ENCODE measurements at regions not wholly inside any gene's neighbourhood (a gene's known extent, or its start where the extent isn't known, plus 50 kb on each side); places are given as distances from the start of the nearest gene placed in this dataset.
"Not testable (repeated sequence)": the region's sequence is repeated elsewhere in the genome, so short reads cannot be mapped to it uniquely, and the experiment has no call there.

DNA sequence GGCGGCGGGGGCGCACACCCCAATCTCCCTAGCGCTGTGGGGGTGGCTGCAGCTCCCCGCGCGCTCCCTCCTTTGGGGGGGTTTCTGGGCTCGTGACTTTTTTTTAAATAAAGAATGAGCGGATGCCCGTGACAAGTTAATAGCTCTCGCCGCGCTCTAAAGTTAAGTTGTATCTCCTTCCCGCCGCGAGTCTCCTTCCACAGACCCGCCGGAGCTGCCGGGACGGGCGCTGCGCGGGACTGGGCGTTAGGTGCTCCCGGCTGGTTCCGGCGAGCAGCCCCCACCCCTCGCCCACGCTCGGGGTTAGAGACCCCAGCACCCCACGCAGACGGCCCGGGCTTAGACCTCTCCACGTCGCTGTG, 82.6 kb upstream of the HMGA2 start:
- TF ChIP-seq, protein P1, sequence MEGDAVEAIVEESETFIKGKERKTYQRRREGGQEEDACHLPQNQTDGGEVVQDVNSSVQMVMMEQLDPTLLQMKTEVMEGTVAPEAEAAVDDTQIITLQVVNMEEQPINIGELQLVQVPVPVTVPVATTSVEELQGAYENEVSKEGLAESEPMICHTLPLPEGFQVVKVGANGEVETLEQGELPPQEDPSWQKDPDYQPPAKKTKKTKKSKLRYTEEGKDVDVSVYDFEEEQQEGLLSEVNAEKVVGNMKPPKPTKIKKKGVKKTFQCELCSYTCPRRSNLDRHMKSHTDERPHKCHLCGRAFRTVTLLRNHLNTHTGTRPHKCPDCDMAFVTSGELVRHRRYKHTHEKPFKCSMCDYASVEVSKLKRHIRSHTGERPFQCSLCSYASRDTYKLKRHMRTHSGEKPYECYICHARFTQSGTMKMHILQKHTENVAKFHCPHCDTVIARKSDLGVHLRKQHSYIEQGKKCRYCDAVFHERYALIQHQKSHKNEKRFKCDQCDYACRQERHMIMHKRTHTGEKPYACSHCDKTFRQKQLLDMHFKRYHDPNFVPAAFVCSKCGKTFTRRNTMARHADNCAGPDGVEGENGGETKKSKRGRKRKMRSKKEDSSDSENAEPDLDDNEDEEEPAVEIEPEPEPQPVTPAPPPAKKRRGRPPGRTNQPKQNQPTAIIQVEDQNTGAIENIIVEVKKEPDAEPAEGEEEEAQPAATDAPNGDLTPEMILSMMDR (IDR thresholded peaks at IDR 0.05; ENCODE audit: insufficient read depth, low read length) = no peak
- peak overlapping the region; percentile 87 for H3K4me3 ChIP-seq (ENCODE audit: low read depth, low read length)
- DNase-seq (ENCODE audit: low read depth) = peak; percentile 57

DNA sequence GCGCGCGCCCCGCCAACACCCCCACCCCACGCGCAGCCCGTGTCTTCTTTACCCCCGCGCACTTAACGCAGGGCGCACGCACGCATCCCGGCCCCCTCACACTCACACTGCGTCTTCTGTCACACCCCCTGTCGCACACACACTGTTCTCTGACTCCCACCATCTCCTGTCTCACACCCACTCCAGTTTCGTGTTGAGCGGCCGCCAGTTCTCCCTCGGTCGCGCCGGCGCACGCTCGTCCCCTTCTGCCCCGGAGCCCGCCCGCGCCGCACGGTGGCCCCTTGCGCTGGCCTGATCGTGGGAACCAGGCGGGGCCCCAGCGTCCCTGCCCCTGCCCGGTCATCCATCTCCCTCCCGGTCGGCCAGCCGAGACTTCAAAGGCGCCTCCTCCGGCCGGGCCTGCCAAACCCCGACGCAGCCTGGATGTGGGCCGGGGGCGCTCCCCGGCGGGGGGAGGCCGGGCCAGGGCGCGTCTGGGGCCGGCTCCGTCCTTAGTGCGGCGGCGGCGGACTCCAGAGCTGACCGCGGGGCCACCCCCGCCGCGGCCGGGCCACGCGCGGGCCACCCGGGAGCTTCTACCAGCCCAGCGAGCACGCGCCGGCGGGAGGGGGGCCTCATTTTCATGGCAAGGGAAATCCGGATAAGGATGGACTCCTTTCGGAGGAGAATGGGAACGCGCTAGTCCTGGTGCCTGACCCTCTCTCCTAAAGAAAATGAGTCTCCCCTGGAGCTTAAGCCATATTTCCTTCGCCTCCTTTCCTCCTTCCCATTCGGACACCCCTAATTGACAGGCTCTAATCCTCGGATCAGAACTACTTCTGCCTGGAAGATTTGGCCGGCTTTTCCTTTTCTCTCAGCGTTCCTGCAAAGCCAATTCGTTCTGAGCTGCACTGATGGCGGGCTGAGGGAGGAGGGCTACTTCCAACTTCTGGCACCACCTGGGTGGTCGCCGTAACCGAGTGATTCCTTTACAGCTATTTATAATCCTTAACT, 82.0 kb upstream of the HMGA2 start:
- peak; percentile 43 for DNase-seq (ENCODE audit: low read depth)
- TF ChIP-seq, protein P1 (IDR thresholded peaks at IDR 0.05; ENCODE audit: insufficient read depth, low read length) = no peak
- H3K4me3 ChIP-seq (ENCODE audit: low read depth, low read length) = peak overlapping the region; percentile 87

DNA sequence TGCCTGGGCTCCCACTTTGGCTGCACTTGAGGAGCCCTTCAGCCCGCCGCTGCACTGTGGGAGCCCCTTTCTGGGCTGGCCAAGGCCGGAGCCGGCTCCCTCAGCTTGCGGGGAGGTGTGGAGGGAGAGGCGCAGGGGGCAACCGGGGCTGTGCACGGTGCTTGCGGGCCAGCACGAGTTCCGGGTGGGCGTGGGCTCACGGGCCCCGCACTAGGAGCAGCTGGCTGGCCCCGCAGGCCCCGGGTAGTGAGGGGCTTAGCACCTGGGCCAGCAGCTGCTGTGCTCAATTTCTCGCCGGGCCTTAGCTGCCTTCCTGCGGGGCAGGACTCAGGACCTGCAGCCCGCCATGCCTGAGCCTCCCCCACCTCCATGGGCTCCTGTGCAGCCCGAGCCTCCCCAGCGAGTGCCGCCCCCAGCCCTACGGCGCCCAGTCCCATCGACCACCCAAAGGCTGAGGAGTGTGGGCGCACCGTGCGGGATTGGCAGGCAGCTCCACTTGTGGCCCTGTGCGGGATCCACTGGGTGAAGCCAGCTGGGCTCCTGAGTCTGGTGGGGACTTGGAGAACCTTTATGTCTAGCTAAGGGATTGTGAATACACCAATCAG, 79.9 kb upstream of the HMGA2 start:
- H3K4me3 ChIP-seq (ENCODE audit: low read depth, low read length); DNase-seq (ENCODE audit: low read depth): not testable (repeated sequence)

DNA sequence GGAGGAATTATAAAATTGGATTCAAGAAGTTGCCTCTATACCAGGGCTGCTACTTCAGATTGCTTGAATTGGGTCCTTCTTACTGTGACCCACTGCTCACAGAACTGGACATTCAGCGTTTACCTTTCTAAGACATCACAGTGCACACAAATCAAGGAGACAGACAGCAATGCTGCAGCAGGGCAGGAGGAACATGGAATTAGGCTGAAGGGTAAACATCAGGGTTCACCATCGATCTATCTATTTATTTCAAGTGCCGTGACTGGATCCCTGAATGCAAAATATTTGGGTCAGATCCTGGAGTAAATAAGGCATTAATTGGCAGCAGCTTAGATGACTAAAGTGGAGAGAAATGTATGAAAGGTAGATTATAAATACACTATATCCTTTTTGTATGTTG, 76.9 kb upstream of the HMGA2 start:
- H3K4me3 ChIP-seq (ENCODE audit: low read depth, low read length) = no peak overlapping the region
- TF ChIP-seq, protein P1 (IDR thresholded peaks at IDR 0.05; ENCODE audit: insufficient read depth, low read length) = no peak
- DNase-seq (ENCODE audit: low read depth) = no peak

- DNase-seq (ENCODE audit: low read depth) = no peak
- H3K4me3 ChIP-seq (ENCODE audit: low read depth, low read length) = no peak overlapping the region
- TF ChIP-seq, protein P1 (IDR thresholded peaks at IDR 0.05; ENCODE audit: insufficient read depth, low read length) = no peak
Observed at GRCh38 chr12:65748332-65748731, 76.0 kb upstream of the HMGA2 start.

DNA sequence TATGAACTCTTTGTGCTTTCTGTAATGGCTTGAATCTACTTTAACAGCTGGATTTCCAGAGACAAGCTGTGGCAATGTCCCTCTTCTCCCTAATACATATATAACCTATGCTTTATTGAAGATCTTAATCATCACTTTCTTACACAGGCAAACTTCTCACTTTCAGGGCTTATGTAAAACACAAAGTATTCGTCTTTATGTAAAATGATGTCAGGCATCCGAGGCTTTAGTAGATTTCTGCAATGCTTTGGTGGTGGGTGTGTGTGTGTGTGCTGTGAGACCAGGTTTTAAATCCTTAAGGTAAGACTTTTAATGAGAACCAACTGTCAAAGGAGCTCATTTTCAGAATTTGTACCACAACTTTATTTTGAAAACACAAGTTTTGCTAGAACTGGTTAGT, 70.0 kb upstream of the HMGA2 start:
- no peak for DNase-seq (ENCODE audit: low read depth)
- H3K4me3 ChIP-seq (ENCODE audit: low read depth, low read length) = no peak overlapping the region

More for the DNA sequence above, 70.0 kb upstream of the HMGA2 start:
- TF ChIP-seq, protein P1 (IDR thresholded peaks at IDR 0.05; ENCODE audit: insufficient read depth, low read length) = no peak

All from fibroblast of the aortic adventitia (primary cell).